GM21515 (cell line): ENCODE measurements at regions not wholly inside any gene's neighbourhood (a gene's known extent, or its start where the extent isn't known, plus 50 kb on each side); places are given as distances from the start of the nearest gene placed in this dataset.

Experiments used
- ATAC-seq: cut with Tn5 transposase; IDR thresholded peaks from one replicate; pipeline ENCODE4 v1.9.1; 2021; ENCODE audit not compliant: unreplicated experiment

GRCh38 chr6:170048615-170049256, 242.1 kb downstream of the DLL1 start:
- ATAC-seq, result no peak

GRCh38 chr6:170047823-170048222, 243.1 kb downstream of the DLL1 start:
- no peak for ATAC-seq

- ATAC-seq, result no peak
Measured at GRCh38 chr6:170046791-170047626, 243.9 kb downstream of the DLL1 start.

GRCh38 chr6:170045981-170046667, 244.8 kb downstream of the DLL1 start:
- ATAC-seq, result no peak

- no peak for ATAC-seq
Measured at GRCh38 chr6:170045563-170045960, 245.3 kb downstream of the DLL1 start.

- ATAC-seq, result no peak
Measured at GRCh38 chr6:170044836-170045562, 245.9 kb downstream of the DLL1 start.

- no peak for ATAC-seq
Measured at GRCh38 chr6:170043881-170044790, 246.7 kb downstream of the DLL1 start.

GRCh38 chr6:170043150-170043819, 247.6 kb downstream of the DLL1 start:
- no peak for ATAC-seq

- ATAC-seq, result no peak
Measured at GRCh38 chr6:170042596-170043118, 248.2 kb downstream of the DLL1 start.

- ATAC-seq, result no peak
Measured at GRCh38 chr6:170042123-170042522, 248.8 kb downstream of the DLL1 start.

- ATAC-seq, result no peak
Measured at GRCh38 chr6:170041526-170041925, 249.4 kb downstream of the DLL1 start.

- ATAC-seq, result no peak
Measured at GRCh38 chr6:170040906-170041305, 250.0 kb downstream of the DLL1 start.

- no peak for ATAC-seq
Measured at GRCh38 chr6:170040115-170040500, 250.8 kb downstream of the DLL1 start.

GRCh38 chr6:170039156-170040114, 251.4 kb downstream of the DLL1 start:
- ATAC-seq, result no peak

GRCh38 chr6:170038708-170039107, 252.2 kb downstream of the DLL1 start:
- no peak for ATAC-seq

GRCh38 chr6:170038251-170038650, 252.6 kb downstream of the DLL1 start:
- ATAC-seq, result no peak

- no peak for ATAC-seq
Measured at GRCh38 chr6:170037541-170038250, 253.2 kb downstream of the DLL1 start.

GRCh38 chr6:170036916-170037315, 254.0 kb downstream of the DLL1 start:
- ATAC-seq, result no peak
